Thyroid gland (tissue), 4 donors: ENCODE measurements at regions not wholly inside any gene's neighbourhood (a gene's known extent, or its start where the extent isn't known, plus 50 kb on each side); places are given as distances from the start of the nearest gene placed in this dataset.
"Not testable (repeated sequence)": the region's sequence is repeated elsewhere in the genome, so short reads cannot be mapped to it uniquely, and the experiment has no call there.

Experiments
- DNase-seq, 2 donors: peaks; one replicate each; pipeline ENCODE4 v3.0.0-alpha.2; 2019
- H3K27ac ChIP-seq, 3 donors: fragments of 200-600 bp; sonication (generic); 1 replicate in 2 of 3; 2 replicates in 1 of 3; pipeline ENCODE4 v1.5.1; 2016 to 2019; ENCODE audit warnings: mild to moderate bottlenecking in 1 of 3, moderate library complexity in 1 of 3
- H3K27me3 ChIP-seq: fragments of 200-600 bp; sonication (generic); one replicate; pipeline ENCODE4 v1.5.1; 2019
- H3K36me3 ChIP-seq, 2 donors: fragments of 200-600 bp; sonication (generic); one replicate each; pipeline ENCODE4 v1.5.1; 2016 to 2019
- H3K4me1 ChIP-seq, 2 donors: fragments of 200-600 bp; sonication (generic); one replicate each; pipeline ENCODE4 v1.5.1; 2017 to 2019
- H3K4me3 ChIP-seq, 3 donors: fragments of 200-600 bp; sonication (generic); replicated peaks in 1 of 3; 1 replicate in 2 of 3; 2 replicates in 1 of 3; pipeline ENCODE4 v1.5.1; 2016; ENCODE audit warnings: mild to moderate bottlenecking in 1 of 3
- H3K9me3 ChIP-seq: fragments of 200-600 bp; sonication (generic); one replicate; pipeline ENCODE4 v1.5.1; 2017
- CTCF ChIP-seq, 6 experiments: fragments of 200-600 bp in 3 of 6; fragments of 450-650 bp in 3 of 6; sonication (generic) in 3 of 6; IDR thresholded peaks; one replicate each; pipeline ENCODE4 v1.5.1; 2016 to 2019; ENCODE audit warnings: antibody characterized with exemption in 6 of 6, mild to moderate bottlenecking in 2 of 6, inconsistent platforms in 1 of 6, moderate library complexity in 1 of 6
- POLR2A ChIP-seq, 2 donors: fragments of 450-650 bp; IDR thresholded peaks; one replicate each; pipeline ENCODE4 v1.6.1; 2017; ENCODE audit warnings: antibody characterized with exemption in 2 of 2, mild to moderate bottlenecking in 2 of 2, moderate library complexity in 1 of 2
- WGBS, 2 donors: methylation state at CpG; one replicate each; pipeline ENCODE4 v1.1.5; 2017; 5-methylcytosine and 5-hydroxymethylcytosine counted together
- intact Hi-C: fragments of 100-400 bp; cut with DNase I; formaldehyde crosslinking; loops from one replicate; pipeline ENCODE4 v1.15.1; 2023

DNA sequence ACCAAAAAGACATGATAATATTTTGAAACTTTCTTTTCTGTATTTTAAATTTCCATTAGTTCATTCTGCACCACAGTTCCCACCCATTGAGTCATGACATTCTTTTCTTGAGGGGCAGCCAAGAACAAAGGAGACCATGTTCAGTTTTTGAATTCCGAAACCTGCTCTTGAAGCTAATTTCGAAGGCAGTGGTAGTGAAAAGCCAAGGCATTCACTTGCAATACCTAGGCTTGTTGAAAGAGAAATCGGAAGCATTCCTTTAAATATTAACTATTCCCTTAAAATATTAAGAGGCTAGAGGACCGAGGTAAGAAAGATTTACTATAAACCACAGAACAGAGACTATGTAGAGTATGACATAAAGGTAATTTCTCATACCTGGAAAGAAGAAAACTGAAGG lies 256.3 kb downstream of the ADGRL2 start:
- Histone ChIP-seq H3K27me3 (no peaks in the 10 kb centered on the region), H3K27ac (no peak overlapping the region), H3K4me1 (no peaks in the 10 kb centered on the region), H3K9me3 (no peaks in the 10 kb centered on the region), H3K36me3 (no peaks in the 10 kb centered on the region), H3K4me3 (no peak overlapping the region)
- DNase-seq, result no peak
- TF ChIP-seq CTCF (IDR thresholded peaks at IDR 0.05), result no peak
- no peak for TF ChIP-seq POLR2A (IDR thresholded peaks at IDR 0.05)
- 88 to 90% methylated on average over 4 of the region's 4 CpGs for WGBS, 2 donors
- intact Hi-C loops, result no loop called here

DNA sequence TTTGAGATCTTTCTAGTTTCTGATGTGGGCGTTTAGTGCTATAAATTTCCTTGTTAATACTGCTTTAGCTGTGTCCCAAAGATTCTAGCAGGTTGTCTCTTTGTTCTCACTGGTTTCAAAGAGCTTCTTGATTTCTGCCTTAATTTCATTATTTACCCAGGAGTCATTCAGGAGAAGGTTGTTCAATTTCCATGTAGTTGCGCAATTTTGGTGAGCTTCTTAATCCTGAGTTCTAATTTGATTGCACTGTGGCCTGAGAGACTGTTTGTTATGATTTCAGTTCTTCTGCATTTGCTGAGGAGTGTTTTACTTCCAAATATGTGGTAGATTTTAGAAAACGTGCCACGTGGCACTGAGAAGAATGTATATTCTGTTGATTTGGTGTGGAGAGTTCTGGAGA lies 254.6 kb downstream of the ADGRL2 start:
- intact Hi-C loops, H3K36me3 ChIP-seq, H3K27ac ChIP-seq, H3K9me3 ChIP-seq, H3K4me3 ChIP-seq, H3K4me1 ChIP-seq, H3K27me3 ChIP-seq, DNase-seq: not testable (repeated sequence)
- WGBS, 2 donors, result 93 to 95% methylated on average over 4 of the region's 4 CpGs

- intact Hi-C loops, result no loop called here
- WGBS, 2 donors, result 85 to 87% methylated on average over 1 of the region's 1 CpG
- no peak for DNase-seq
- Histone ChIP-seq H3K4me3 (no peak overlapping the region), H3K9me3 (no peaks in the 10 kb centered on the region), H3K36me3 (no peaks in the 10 kb centered on the region), H3K27ac (no peak overlapping the region), H3K27me3 (no peaks in the 10 kb centered on the region), H3K4me1 (no peaks in the 10 kb centered on the region)
- TF ChIP-seq CTCF (IDR thresholded peaks at IDR 0.05) (no peak), POLR2A (IDR thresholded peaks at IDR 0.05) (no peak)
These were observed 251.8 kb downstream of the ADGRL2 start for GRCh38 chr1:82052563-82052962.

- Histone ChIP-seq H3K4me3 (no peak overlapping the region), H3K27me3 (no peaks in the 10 kb centered on the region), H3K4me1 (no peaks in the 10 kb centered on the region), H3K9me3 (no peaks in the 10 kb centered on the region), H3K27ac (no peak overlapping the region), H3K36me3 (no peaks in the 10 kb centered on the region)
- TF ChIP-seq POLR2A (IDR thresholded peaks at IDR 0.05) (no peak), CTCF (IDR thresholded peaks at IDR 0.05) (no peak)
- no peak for DNase-seq
- WGBS, 2 donors, result 92 to 96% methylated on average over 8 of the region's 8 CpGs
- intact Hi-C loops, result no loop called here
These were observed 247.9 kb downstream of the ADGRL2 start for GRCh38 chr1:82048596-82048995.

- Histone ChIP-seq H3K9me3 (no peaks in the 10 kb centered on the region), H3K27ac (no peak overlapping the region), H3K36me3 (no peaks in the 10 kb centered on the region), H3K27me3 (no peaks in the 10 kb centered on the region), H3K4me1 (no peaks in the 10 kb centered on the region), H3K4me3 (no peak overlapping the region)
- no peak for DNase-seq
- intact Hi-C loops, result no loop called here
- TF ChIP-seq CTCF (IDR thresholded peaks at IDR 0.05), result no peak
- no peak for TF ChIP-seq POLR2A (IDR thresholded peaks at IDR 0.05)
These were observed 244.5 kb downstream of the ADGRL2 start for GRCh38 chr1:82045221-82045620.

- no peak for DNase-seq
- Histone ChIP-seq H3K4me1 (no peaks in the 10 kb centered on the region), H3K27ac (no peak overlapping the region), H3K4me3 (no peak overlapping the region), H3K36me3 (no peaks in the 10 kb centered on the region), H3K9me3 (no peaks in the 10 kb centered on the region), H3K27me3 (no peaks in the 10 kb centered on the region)
- intact Hi-C loops, result no loop called here
- TF ChIP-seq POLR2A (IDR thresholded peaks at IDR 0.05) (no peak), CTCF (IDR thresholded peaks at IDR 0.05) (no peak)
These were observed 243.8 kb downstream of the ADGRL2 start for GRCh38 chr1:82044536-82044935.
